ENCODE measurements at regions not wholly inside any gene's neighbourhood (a gene's known extent, or its start where the extent isn't known, plus 50 kb on each side); places are given as distances from the start of the nearest gene placed in this dataset.

DNA sequence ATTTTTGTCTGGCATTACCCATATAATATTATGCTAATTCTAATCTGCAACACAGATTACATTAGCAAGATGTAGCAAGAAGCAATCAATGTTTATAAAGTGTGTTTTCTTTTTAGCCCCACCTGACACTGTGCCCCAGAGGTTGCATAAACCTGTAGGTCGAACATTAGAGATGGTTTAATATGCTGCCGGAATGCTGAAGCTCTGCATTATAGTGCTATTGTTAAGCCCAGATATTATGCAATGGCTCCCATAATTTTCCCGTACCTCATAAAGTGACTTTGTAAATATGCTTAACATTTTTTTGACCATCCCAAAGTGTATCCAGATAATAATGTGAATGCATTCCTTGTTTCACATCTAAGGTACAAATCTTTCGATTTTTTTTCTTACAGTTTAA is 109.3 kb upstream of the MAP4K3 start:
- H3K4me3 ChIP-seq: no peak overlapping the region
- no peak for DNase-seq
- H3K36me3 ChIP-seq: no peaks in the 10 kb centered on the region
- no peaks in the 10 kb centered on the region for H3K27me3 ChIP-seq
- H3K9me3 ChIP-seq: peaks cover 6% of the 10 kb centered on the region; the same call in 1 of the 2 replicates

DNA sequence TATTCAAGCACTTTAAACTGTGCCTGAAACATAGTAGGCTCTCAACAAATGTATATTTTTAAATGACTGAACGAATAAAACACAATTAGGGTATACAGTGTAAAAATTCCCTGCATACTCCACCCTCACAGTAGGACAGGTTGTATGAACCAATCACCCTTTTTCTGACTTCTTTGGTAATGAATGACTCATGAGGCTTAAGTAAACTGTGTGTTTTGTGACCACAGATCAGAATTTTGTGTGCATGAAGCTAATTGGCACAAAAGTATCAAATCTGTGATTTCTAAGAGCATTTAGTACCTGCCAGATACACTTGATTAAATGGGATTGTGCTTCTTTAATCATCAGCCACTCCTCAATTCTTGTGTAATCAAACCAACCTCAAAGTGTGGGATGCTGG is 109.9 kb upstream of the MAP4K3 start:
- no peak for DNase-seq
- H3K9me3 ChIP-seq: peaks cover 6% of the 10 kb centered on the region; the same call in 1 of the 2 replicates

DNA sequence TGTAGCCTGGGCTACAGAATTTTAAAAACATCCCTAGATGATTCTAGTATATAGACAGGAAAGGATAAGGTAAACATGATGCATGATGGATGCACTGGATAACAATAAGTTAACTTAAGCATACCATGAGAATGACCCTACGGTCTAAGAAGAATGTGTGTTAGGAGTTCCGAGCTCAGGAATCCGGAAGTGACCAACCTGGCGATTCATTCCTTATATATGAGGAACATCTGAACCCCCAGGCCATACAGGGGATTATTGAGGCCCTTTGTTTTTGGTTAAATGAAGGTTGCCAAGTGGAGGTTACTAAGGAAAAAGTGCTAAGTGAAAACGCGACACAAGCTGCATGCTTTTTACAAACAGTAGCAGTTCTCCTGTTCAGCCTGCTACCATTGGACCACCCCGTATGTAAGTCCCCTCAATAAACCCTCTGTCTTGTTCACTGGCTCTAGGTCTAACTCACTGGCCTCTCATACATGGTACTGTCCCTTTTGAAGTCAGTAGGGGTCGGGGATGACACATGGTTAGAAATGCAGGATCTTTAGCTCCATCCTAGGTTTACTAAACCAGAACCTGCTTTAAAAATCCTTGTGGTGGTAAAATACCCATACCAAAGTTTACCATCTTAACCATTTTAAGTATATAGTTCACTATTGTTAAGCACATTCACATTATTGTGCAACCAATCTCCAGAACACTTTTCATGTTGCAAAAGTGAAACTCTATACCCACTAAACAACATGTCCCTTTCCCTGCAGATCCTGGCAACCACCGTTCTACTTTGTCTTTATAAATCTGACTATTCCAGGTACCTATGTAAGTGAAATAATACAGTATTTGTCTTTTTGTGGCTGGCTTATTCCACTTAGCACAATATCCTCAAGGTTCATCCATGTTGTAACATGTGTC is 111.0 kb upstream of the MAP4K3 start:
- Histone ChIP-seq H3K27me3 (no peaks in the 10 kb centered on the region), H3K4me3 (no peak overlapping the region), H3K36me3 (no peaks in the 10 kb centered on the region), H3K9me3 (peaks cover 6% of the 10 kb centered on the region; the same call in 1 of the 2 replicates)
- DNase-seq: no peak

More for the DNA sequence above, 109.9 kb upstream of the MAP4K3 start:
- no peak overlapping the region for H3K4me3 ChIP-seq
- H3K27me3 ChIP-seq: no peaks in the 10 kb centered on the region
- no peaks in the 10 kb centered on the region for H3K36me3 ChIP-seq

DNA sequence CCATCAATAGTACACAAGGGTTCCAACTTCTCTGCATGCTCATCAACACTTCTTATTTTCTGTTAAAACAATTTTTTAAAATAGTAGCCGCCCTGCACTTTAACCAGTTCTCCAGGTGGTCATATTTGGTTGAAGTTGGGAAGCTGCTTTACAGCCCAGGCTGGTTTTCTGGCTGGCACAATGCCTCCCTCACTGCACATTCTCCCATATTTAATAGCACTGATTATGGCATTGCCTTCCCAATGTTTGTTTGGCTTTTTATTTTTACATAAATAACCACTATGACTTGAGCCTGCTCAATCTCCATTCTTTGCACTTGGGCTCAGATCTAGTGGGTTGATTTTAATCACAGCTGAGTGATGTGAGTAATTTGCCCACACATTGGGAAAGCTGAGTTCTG is 111.9 kb upstream of the MAP4K3 start:
- Histone ChIP-seq H3K36me3 (no peaks in the 10 kb centered on the region), H3K4me3 (no peak overlapping the region), H3K9me3 (peaks cover 6% of the 10 kb centered on the region; the same call in 1 of the 2 replicates), H3K27me3 (no peaks in the 10 kb centered on the region)
- DNase-seq: no peak

DNA sequence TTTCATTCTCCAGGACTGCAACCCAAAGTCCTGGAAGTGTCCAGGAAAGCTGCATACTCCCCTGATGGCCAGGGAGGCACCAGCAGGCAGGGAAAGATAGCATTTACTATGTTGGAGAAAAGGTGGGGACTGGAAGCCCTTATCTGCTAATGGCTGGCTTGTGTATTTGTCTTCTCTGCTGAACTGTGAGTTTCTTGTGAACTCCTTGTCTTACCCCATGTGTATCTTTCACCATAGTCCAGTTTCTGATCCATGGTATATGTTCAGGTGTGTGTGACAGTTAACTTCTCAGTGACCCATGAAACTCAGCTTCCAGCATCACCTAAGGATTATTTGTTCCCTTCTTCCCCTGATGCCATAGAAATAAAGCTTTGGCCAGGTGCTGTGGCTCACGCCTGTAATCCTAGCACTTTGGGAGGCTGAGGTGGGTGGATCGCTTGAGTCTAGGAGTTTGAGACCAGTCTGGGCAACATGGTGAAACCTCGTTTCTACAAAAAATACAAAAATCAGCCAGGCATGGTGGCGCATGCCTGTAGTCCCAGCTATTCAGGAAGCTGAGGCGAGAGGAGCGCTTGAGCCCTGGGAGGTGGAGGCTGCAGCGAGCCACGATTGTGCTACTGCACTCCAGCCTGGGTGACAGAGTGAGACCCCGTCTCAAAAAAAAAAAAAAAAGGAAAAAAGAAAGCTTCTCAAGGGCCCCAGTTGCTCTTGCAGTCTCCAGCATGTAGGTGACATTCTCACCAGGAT is 112.8 kb upstream of the MAP4K3 start:
- DNase-seq: no peak
- no peaks in the 10 kb centered on the region for H3K27me3 ChIP-seq

DNA sequence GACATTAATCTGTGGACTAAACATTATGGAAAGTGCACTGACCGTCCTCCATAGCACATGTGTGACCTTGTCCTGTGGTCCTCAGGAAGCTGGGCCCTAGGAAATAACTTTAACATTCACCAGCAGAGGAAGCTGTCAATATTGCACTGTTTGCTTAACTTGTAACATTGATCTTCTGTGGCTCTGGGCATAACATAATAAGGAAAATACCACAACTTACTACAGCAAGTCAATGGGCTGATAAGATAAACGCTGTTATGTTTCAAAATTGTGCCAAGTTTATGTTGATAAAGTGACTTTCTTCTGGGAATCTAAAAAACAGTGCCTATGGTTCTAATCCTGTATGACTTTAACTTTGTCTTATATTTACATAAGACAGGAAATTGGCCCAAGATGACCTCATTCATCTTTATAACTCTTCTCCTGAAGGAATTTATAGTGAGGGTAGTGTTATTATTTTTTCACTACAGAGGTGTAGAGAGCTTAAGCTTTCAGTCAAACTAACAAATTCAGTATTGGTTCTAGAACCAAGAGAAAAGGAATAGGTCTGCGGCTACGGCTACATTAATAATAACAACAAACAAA is 113.7 kb upstream of the MAP4K3 start:
- Histone ChIP-seq H3K27me3 (no peaks in the 10 kb centered on the region), H3K9me3 (peaks cover 6% of the 10 kb centered on the region; the same call in 1 of the 2 replicates), H3K4me3 (no peak overlapping the region), H3K36me3 (no peaks in the 10 kb centered on the region)
- DNase-seq: no peak

More for the DNA sequence above, 112.8 kb upstream of the MAP4K3 start:
- Histone ChIP-seq H3K36me3 (no peaks in the 10 kb centered on the region), H3K9me3 (peaks cover 6% of the 10 kb centered on the region; the same call in 1 of the 2 replicates), H3K4me3 (no peak overlapping the region)

DNA sequence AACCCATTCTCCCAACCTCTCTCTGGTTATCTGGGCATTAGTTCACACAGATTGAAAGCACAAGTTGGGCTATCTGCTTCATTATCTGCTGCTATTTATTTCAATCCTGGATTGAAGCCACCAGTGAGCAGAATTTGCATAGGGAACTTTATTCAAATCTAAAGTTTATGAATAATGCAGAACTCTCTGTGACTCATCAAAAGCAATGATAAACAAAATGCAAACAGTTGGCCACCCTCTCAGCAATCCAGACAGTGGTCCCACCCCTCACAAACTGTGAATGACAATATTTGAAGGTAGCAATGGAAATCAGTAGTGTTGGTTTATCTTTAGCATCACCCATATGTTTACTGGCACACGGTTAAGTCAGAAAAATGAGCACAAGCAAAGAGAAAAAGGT is 106.8 kb upstream of the TMEM178A start:
- Histone ChIP-seq H3K4me3 (no peak overlapping the region), H3K9me3 (peaks cover 15% of the 10 kb centered on the region)

DNA sequence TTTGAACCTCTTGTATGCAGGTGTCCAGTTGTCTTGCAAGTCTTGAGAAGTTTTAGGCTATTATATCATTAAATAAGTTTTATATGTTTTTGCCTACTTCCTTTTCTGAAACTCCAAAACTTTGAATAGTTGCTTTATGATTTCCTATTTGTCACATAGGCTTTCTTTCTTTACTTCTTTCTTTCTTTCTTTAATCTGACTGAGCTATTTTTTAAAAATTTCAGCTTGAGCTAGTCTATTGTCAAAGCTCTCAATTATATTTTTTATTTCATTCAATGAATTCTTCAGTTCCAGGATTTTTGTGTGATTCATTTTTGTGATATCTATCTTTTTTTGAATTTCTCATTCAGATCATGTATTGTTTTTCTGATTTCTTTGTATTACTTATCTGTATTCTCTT is 102.1 kb upstream of the TMEM178A start:
- H3K4me3 ChIP-seq: no peak overlapping the region
- H3K9me3 ChIP-seq: peaks cover 28% of the 10 kb centered on the region
- H3K27me3 ChIP-seq: no peaks in the 10 kb centered on the region
- H3K36me3 ChIP-seq: no peaks in the 10 kb centered on the region
- no peak for DNase-seq

More for the DNA sequence above, 106.8 kb upstream of the TMEM178A start:
- H3K27me3 ChIP-seq: no peaks in the 10 kb centered on the region
- DNase-seq: no peak
- no peaks in the 10 kb centered on the region for H3K36me3 ChIP-seq

DNA sequence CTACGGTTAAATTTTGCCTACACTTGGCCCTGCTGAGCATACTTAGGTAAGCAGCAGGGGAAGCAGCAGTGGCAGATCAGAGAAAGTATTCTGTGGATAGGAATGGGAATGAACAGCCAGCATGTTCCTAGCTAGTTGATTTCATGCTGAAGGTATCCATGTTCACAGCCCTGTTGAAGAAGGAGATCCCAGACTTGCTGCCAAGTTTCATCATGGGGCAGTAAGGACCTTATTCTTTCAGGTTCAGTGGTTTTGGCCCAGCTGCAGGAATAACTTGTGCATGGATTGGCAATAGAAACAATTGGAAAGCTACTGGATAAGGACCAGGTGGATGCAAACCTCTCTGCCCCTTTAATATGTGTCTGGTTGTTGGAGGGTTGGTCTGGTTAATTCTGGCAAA is 98.2 kb upstream of the TMEM178A start:
- H3K36me3 ChIP-seq: no peaks in the 10 kb centered on the region
- H3K9me3 ChIP-seq: peaks cover 19% of the 10 kb centered on the region
- no peak overlapping the region for H3K4me3 ChIP-seq
- H3K27me3 ChIP-seq: no peaks in the 10 kb centered on the region
- DNase-seq: peak; percentile 72

DNA sequence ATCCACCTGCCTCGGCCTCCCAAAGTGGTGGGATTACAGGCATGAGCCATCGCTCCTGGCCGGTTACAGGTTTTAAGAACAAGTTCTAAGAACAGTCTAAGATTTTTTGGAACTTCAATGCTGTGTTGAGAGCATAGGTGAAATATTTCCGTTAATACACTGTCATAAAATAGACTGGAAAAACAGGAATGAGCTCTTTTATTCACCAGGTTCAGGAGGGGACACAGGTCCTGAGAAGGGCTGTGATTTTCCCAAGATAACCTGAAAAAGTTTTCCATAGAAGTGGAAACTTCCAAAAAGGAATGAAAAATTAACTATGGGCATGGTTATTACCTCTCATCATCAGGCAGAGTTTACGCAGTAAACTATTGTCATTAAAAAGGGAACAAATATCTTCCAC is 97.6 kb upstream of the TMEM178A start:
- H3K36me3 ChIP-seq: no peaks in the 10 kb centered on the region
- peaks cover 18% of the 10 kb centered on the region for H3K9me3 ChIP-seq
- no peak for DNase-seq
- H3K4me3 ChIP-seq: no peak overlapping the region
- H3K27me3 ChIP-seq: no peaks in the 10 kb centered on the region

DNA sequence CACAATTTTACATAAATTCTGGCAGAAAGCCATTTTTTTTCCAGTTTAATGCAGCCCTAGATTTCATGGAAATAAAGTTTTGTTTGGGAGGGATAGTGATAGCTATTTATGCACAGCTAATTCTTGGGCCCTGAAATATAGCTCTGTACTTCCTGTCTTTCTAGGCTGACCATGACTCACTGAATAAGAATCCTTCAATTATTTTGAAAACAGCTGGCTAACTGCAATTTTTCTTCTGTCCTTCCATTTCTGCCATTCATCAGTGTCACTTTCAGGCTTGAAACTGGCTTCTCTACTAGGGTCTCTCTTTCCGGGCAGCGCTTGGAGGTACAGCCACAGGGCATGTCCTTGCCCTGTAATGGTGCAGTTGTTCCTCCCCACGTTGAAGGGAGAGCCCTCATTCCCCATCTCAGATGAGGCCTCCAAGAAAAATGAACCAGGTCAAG is 97.1 kb upstream of the TMEM178A start:
- Histone ChIP-seq H3K4me3 (no peak overlapping the region), H3K36me3 (no peaks in the 10 kb centered on the region), H3K9me3 (peaks cover 15% of the 10 kb centered on the region), H3K27me3 (no peaks in the 10 kb centered on the region)
- no peak for DNase-seq

DNA sequence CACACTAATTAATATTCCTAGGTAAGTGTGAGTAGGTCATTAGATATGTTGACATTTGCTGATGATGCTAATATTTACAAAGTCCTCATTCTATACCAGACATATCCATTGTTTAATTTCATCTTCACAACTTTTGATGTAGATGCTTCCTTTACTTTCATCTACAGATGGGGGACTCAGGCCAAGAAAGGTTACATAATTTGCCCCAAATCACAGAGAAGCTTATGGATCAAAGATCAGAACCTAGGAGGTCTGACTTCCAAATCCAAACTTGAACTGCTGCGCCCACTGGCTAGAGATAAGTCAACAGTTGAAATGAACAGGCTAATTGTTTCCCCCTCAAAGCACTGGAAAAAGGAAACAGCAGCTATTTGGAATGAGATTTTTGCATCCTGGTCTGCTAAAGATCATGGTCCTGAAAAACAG is 95.6 kb upstream of the TMEM178A start:
- Histone ChIP-seq H3K27me3 (no peaks in the 10 kb centered on the region), H3K36me3 (no peaks in the 10 kb centered on the region), H3K9me3 (peaks cover 5% of the 10 kb centered on the region), H3K4me3 (no peak overlapping the region)
- DNase-seq: no peak

DNA sequence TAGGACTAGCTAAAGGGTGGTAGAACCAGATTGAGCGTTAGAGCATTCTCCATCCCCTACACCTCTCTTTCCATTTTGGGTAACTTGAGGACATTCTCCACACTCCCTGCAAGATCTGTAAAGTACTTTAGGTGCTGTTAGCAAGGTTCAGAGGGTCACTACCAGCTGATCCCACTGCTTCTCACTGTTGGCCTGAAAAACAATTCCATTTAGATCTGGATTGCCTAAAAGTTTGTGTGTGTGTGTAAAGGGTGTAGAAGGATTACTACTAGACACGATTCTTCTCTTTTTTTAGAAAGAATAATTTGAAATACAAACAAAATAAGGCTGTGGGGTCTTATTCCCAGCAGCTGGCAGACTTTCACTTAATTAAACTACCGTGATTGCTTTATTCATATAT is 95.1 kb upstream of the TMEM178A start:
- no peak for DNase-seq
- Histone ChIP-seq H3K36me3 (no peaks in the 10 kb centered on the region), H3K4me3 (no peak overlapping the region), H3K27me3 (no peaks in the 10 kb centered on the region), H3K9me3 (peaks cover 5% of the 10 kb centered on the region)

DNA sequence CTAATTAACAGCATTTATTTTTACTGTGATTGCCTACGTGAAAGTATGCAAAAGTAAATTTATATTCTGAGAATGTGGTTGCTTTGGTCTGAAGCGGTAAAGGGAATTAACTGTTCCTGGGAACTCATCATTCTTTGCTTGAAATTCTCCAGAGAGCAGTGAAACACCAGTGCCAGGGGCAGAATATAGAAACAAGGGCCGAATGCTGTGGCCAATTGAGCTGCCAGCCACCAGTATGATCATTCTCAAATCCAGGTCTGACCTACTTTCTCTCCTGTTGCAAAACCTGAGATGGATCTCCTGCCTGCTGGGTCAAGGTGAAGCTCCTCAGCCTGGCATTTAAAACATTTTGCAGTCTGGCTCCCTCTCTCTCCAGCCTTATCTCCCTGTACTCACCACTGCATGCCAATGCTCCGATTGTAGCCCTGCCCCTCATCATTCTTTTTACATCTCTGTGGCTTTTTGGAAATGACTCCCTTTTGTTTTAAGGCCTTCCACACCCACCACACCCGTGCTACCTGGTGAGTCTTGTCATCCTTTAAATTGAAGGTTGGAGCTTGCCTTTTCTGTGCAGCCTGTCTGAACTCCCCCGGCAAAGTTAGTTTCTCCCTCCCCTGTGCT is 94.5 kb upstream of the TMEM178A start:
- H3K36me3 ChIP-seq: no peaks in the 10 kb centered on the region
- peaks cover 5% of the 10 kb centered on the region for H3K9me3 ChIP-seq
- no peaks in the 10 kb centered on the region for H3K27me3 ChIP-seq
- DNase-seq: no peak
- H3K4me3 ChIP-seq: no peak overlapping the region

DNA sequence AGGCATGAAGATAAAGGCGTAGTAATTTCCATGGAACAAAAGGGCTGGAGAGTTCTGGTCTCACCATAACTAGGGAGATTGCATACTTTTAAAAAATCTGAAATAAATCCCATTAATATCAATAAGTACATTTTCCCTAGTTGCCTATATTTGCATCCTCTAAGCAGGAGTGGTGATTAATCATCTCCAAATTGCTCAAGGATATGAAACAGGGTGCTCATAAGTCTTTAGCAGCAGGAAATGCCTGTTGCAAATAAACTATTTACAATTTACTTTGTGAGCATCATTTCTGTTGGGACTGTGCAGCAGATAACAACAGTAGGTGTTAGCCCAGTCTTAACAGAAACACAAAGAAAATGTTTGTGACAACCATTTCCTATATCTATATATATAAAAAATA is 92.4 kb upstream of the TMEM178A start:
- no peak for DNase-seq
- no peaks in the 10 kb centered on the region for H3K27me3 ChIP-seq
- no peak overlapping the region for H3K4me3 ChIP-seq
- no peaks in the 10 kb centered on the region for H3K36me3 ChIP-seq
- peaks cover under 1% of the 10 kb centered on the region for H3K9me3 ChIP-seq

DNA sequence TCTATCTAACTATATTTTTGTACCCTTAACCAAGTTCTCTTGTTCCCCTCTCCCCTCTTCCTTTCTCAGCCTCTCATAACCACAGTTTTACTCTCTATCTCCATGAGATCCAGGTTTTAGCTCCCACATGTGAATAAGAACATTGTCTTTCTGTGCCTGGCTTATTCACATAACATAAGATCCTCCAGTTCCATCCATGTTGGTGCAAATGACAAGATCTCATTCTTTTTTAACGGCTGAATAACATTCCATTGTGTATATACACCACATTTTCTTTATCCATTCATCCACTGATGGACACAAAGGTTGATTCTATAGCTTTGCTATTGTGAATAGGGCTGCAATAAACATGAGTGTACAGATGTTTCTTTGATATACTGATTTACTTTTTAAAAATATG is 83.9 kb upstream of the TMEM178A start:
- Histone ChIP-seq H3K27me3 (no peaks in the 10 kb centered on the region), H3K36me3 (no peaks in the 10 kb centered on the region), H3K4me3 (no peak overlapping the region), H3K9me3 (no peaks in the 10 kb centered on the region)
- DNase-seq: no peak

DNA sequence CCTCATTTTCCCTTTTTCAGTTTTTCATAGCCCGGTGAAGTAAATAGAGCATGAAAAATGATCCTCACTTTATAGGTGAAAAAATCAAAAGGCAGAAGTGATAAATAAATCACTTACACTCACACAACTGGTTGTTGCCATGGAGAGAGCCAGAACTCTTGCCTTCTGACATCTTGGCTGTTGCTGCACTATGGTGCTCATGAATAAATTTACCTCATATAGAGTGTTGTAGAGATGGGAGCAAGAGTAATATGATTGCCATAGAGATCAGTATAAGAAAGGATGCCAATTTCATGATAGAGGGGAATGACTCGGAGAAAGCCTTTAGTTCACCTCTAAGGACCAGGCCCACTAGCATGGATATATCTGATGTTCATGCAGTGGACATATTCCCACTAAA is 82.5 kb upstream of the TMEM178A start:
- DNase-seq: no peak
- Histone ChIP-seq H3K27me3 (no peaks in the 10 kb centered on the region), H3K36me3 (no peaks in the 10 kb centered on the region), H3K4me3 (no peak overlapping the region), H3K9me3 (no peaks in the 10 kb centered on the region)

Measured in MG63 (cell line).